ENCODE measurements at regions not wholly inside any gene's neighbourhood (a gene's known extent, or its start where the extent isn't known, plus 50 kb on each side); places are given as distances from the start of the nearest gene placed in this dataset.
"Not testable (repeated sequence)": the region's sequence is repeated elsewhere in the genome, so short reads cannot be mapped to it uniquely, and the experiment has no call there.

- no peak for DNase-seq
Observed at GRCh38 chr5:34535944-34536623, 120.0 kb upstream of the RAI14 start.

- no peak for DNase-seq
Observed at GRCh38 chr5:34536699-34537098, 119.4 kb upstream of the RAI14 start.

GRCh38 chr5:34538026-34538672 lies 118.0 kb upstream of the RAI14 start:
- no peak for DNase-seq

GRCh38 chr5:34539183-34539582 lies 116.9 kb upstream of the RAI14 start:
- DNase-seq = no peak

GRCh38 chr5:34541067-34541466 lies 115.1 kb upstream of the RAI14 start:
- DNase-seq = no peak

- DNase-seq = no peak
Observed at GRCh38 chr5:34542818-34543217, 113.3 kb upstream of the RAI14 start.

- no peak for DNase-seq
Observed at GRCh38 chr5:34543687-34544086, 112.4 kb upstream of the RAI14 start.

- no peak for DNase-seq
Observed at GRCh38 chr5:34544403-34544802, 111.7 kb upstream of the RAI14 start.

- no peak for DNase-seq
Observed at GRCh38 chr5:34545164-34545563, 111.0 kb upstream of the RAI14 start.

- DNase-seq = no peak
Observed at GRCh38 chr5:34545626-34546025, 110.5 kb upstream of the RAI14 start.

- DNase-seq = no peak
Observed at GRCh38 chr5:34547300-34548085, 108.6 kb upstream of the RAI14 start.

GRCh38 chr5:34548086-34548403 lies 108.1 kb upstream of the RAI14 start:
- DNase-seq = no peak

GRCh38 chr5:34550247-34550646 lies 105.9 kb upstream of the RAI14 start:
- no peak for DNase-seq

- DNase-seq = no peak
Observed at GRCh38 chr5:34550964-34551363, 105.2 kb upstream of the RAI14 start.

- DNase-seq = no peak
Observed at GRCh38 chr5:34551911-34552433, 104.2 kb upstream of the RAI14 start.

- DNase-seq = no peak
Observed at GRCh38 chr5:34552686-34553085, 103.4 kb upstream of the RAI14 start.

GRCh38 chr5:34553581-34553980 lies 102.5 kb upstream of the RAI14 start:
- no peak for DNase-seq

- no peak for DNase-seq
Observed at GRCh38 chr5:34554641-34555040, 101.5 kb upstream of the RAI14 start.

GRCh38 chr5:34555699-34556508 lies 100.2 kb upstream of the RAI14 start:
- DNase-seq = no peak

GRCh38 chr5:34556509-34556782 lies 99.7 kb upstream of the RAI14 start:
- no peak for DNase-seq

GRCh38 chr5:34561581-34561980 lies 94.5 kb upstream of the RAI14 start:
- not testable (repeated sequence) for DNase-seq

- no peak for DNase-seq
Observed at GRCh38 chr5:34562791-34563190, 93.3 kb upstream of the RAI14 start.

GRCh38 chr5:34563269-34563668 lies 92.9 kb upstream of the RAI14 start:
- DNase-seq = no peak
